ENCODE measurements at regions not wholly inside any gene's neighbourhood (a gene's known extent, or its start where the extent isn't known, plus 50 kb on each side); places are given as distances from the start of the nearest gene placed in this dataset.

- TF ChIP-seq TAF1 (IDR thresholded peaks at IDR 0.05; ENCODE audit: low read depth, low read length): no peak
- no peak for TF ChIP-seq POLR2A (IDR thresholded peaks at IDR 0.05; ENCODE audit: low read depth, low read length)
- no peak for TF ChIP-seq PAX5 (IDR thresholded peaks at IDR 0.05; ENCODE audit: insufficient read depth, low read length, severe bottlenecking)
Measured at GRCh38 chr7:130921391-130922180, 187.6 kb upstream of the KLF14 start.
